ENCODE measurements at regions not wholly inside any gene's neighbourhood (a gene's known extent, or its start where the extent isn't known, plus 50 kb on each side); places are given as distances from the start of the nearest gene placed in this dataset.

GRCh38 chr1:198472997-198473396, 67.5 kb downstream of the ATP6V1G3 start:
- DNase-seq, result no peak

GRCh38 chr1:198472119-198472518, 68.4 kb downstream of the ATP6V1G3 start:
- DNase-seq, result no peak

- DNase-seq, result no peak
Measured at GRCh38 chr1:198467907-198468306, 72.6 kb downstream of the ATP6V1G3 start.

GRCh38 chr1:198467342-198467741, 73.1 kb downstream of the ATP6V1G3 start:
- DNase-seq, result no peak

GRCh38 chr1:198465201-198466144, 75.0 kb downstream of the ATP6V1G3 start:
- peak in 1 of 56 donors; percentile 14 for DNase-seq

- no peak for DNase-seq
Measured at GRCh38 chr1:198463709-198464108, 76.8 kb downstream of the ATP6V1G3 start.

- no peak for DNase-seq
Measured at GRCh38 chr1:198462365-198463019, 78.0 kb downstream of the ATP6V1G3 start.

GRCh38 chr1:198455966-198456365, 84.5 kb downstream of the ATP6V1G3 start:
- DNase-seq, result no peak

GRCh38 chr1:198449727-198450433, 90.6 kb downstream of the ATP6V1G3 start:
- DNase-seq, result no peak

GRCh38 chr1:198449261-198449660, 91.2 kb downstream of the ATP6V1G3 start:
- DNase-seq, result no peak

- no peak for DNase-seq
Measured at GRCh38 chr1:198447468-198447867, 93.0 kb downstream of the ATP6V1G3 start.

GRCh38 chr1:198445872-198446271, 94.6 kb downstream of the ATP6V1G3 start:
- no peak for DNase-seq

- DNase-seq, result no peak
Measured at GRCh38 chr1:198444792-198445191, 95.7 kb downstream of the ATP6V1G3 start.

- DNase-seq, result no peak
Measured at GRCh38 chr1:198443365-198444233, 96.9 kb downstream of the ATP6V1G3 start.

GRCh38 chr1:198440842-198441241, 99.6 kb downstream of the ATP6V1G3 start:
- no peak for DNase-seq

GRCh38 chr1:198437332-198437731, 103.1 kb downstream of the ATP6V1G3 start:
- DNase-seq, result no peak

GRCh38 chr1:198436276-198436675, 104.2 kb downstream of the ATP6V1G3 start:
- no peak for DNase-seq

GRCh38 chr1:198435056-198435455, 105.4 kb downstream of the ATP6V1G3 start:
- no peak for DNase-seq

- DNase-seq, result no peak
Measured at GRCh38 chr1:198424441-198424840, 116.0 kb downstream of the ATP6V1G3 start.

- no peak for DNase-seq
Measured at GRCh38 chr1:198423673-198424072, 116.8 kb downstream of the ATP6V1G3 start.

- DNase-seq, result no peak
Measured at GRCh38 chr1:198417039-198417438, 123.4 kb downstream of the ATP6V1G3 start.
